NCI-H2081 treated with DMSO at 0.1 percent for 48 hours (cell line): ENCODE measurements at regions not wholly inside any gene's neighbourhood (a gene's known extent, or its start where the extent isn't known, plus 50 kb on each side); places are given as distances from the start of the nearest gene placed in this dataset.
"Not testable (repeated sequence)": the region's sequence is repeated elsewhere in the genome, so short reads cannot be mapped to it uniquely, and the experiment has no call there.

Source experiments
- DNase-seq: peaks from one replicate; lab custom pipeline; 2025; lab: John Stamatoyannopoulos, UW

DNA sequence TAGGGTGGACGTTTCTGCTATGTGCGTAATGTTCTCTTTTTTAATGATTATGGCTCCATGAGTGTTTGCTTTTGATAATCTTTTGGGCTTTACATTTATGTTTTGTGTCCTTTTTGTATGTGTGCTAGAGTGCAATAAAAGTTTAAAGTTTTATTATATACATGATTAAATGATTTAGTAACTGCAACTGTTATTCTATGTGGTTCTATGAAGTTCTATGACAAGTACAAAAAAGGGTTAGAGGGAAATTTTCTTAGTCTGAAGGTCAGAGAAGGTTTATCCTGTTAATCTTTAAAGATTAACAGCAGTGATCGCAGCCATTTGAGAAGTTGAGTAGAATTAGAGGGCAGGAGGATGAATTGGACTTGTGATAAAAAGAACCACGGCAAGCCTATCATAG, 386.4 kb upstream of the CHRM3 start:
- DNase-seq, result no peak

DNA sequence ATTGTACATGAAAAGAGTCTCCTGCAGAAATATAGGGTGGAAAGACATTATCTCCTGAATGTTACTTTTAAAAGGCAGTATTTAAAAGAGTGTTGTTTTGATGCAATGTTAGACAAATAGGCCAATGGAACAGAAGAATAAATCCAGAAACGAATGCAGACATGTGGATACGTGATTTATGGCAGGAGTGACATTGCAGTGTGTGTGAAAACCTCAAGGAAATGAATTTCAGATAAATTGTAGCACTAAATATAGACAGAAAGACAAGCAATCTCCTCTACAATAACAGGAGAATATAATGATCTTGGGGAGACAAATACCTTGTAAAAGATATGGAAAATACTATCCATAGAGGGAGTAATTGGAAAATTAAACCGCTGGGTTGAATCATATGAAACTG, 387.8 kb upstream of the CHRM3 start:
- DNase-seq, result no peak

DNA sequence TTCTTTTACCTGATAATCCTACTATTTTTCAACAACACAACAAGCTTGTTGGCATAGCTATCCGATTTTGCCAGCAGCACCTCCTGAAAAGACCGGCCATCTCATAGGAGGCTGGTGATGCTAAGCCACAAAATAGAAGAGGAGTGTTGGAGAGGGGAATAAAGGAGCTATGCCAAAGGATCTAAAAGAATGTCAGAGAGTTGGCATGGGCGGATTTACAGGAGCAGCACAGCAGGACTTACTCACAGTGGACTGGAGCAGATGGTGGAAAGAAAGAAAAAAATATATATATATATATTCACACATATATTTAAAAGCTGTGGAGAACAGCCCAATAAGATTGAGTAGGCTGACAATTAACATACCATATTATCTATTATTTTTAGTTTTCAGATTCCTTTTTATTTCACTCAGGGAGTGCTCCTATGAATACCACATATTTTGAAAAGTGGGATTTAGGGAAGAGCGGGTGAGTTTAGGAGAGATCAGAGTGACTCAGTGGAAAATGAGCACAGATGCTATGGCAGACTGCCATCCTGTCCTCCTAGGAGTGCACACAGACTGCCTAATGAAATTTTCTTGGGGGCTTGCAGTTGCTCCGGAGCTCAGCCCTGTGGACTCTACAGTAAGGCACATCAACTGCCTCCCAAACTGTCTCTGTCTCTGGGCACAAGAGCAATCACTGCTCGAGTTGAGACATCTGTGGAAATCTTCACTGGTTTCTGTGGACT, 394.4 kb upstream of the CHRM3 start:
- no peak for DNase-seq

DNA sequence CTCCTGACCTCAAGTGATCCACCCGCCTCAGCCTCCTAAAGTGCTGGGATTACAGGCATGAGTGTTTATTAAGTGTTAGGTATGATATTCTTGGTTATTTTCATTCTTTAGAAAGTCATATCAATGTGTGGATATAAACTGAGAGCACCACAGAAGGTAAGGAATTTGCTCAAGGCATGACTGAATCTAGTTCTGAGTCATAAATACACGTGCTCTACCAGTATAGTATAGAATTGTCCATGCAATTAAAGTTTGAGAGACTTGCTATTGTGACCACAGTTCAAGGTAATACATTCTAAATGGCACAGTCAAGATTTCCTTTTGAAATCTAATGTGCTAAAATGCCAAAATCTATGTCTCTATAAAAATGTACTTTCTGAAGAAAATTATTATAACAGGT, 401.1 kb upstream of the CHRM3 start:
- no peak for DNase-seq

DNA sequence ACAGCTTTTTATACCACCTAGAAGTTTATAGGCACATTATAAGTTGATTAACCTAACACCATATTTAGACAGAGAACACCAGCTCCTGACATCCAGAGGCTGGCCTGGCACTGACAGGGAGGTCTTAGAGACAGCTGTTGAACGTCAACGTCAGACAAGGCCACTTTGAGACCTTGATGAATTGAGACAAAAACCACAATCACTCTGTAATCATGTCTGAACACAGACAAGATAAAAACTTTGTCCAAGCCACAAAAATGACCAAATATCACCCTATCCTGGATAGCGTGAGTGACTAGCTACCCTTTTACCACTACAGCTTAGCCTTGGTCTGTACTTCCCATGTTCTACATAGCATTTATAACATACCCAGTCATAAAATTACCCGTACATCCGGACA, 403.6 kb upstream of the CHRM3 start:
- no peak for DNase-seq

DNA sequence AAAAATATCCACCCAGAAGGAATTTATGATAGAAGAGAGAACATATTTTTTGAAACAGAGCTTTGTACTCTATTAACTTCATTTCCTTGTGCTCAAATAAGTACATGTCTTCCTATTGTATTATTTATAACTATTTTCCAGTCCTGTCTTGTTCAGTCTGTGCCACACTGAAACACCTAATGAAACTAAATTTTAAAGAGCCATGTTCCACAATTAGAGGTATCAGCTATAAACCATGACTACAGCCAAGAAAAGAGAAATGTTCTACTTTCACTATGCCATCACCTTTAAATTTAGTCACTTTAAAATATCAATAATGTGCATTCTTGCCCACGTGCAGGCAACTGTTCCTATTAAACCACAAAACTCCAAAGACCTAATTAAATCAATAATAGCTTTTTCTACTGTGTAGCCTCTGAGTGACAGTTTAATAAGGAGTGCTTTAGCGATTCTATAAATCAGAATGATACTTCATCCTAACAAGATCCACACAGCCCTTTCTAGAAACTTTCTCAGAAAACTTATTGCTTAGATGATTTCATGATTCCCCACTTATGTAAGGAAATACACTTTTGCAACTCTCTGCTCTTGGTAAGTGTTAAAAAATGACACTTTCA, 404.9 kb upstream of the CHRM3 start:
- no peak for DNase-seq

DNA sequence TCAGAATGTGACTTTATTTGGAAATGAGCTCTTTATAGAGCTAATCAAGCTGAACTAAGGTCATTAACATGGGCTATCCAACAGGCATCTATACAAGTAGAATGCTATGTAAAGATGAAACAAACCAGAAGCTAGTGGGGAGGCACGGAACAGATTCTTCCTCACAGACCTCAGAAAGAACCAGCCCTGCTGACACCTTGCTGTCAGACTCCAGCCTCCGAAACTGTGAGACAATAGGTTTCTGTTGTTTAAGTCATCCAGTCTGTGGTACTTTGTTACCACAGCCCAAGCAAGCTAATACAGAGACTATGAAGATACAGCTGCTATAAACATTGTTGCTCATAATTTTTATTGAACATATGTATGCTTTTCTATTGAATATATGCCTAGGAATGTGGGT, 406.3 kb upstream of the CHRM3 start:
- no peak for DNase-seq

DNA sequence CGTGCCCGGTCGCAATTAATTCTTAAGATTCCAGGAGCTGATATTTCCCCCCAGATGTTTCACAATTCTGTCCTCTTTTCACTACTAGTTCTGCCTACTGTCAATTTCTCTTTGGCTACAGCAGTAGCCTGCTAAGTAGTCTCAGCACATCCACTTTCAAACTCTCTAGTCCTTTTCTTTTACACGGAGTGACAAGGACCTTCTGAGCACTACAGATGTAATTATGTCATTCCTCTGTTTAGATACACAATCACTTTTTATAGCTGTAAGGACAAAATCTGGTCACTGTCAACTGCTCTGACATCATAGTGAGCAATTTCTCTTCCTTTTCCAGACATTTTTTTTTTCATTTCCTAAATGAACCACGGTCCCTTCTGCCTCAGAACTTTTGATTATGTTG, 421.7 kb upstream of the CHRM3 start:
- DNase-seq, result no peak

DNA sequence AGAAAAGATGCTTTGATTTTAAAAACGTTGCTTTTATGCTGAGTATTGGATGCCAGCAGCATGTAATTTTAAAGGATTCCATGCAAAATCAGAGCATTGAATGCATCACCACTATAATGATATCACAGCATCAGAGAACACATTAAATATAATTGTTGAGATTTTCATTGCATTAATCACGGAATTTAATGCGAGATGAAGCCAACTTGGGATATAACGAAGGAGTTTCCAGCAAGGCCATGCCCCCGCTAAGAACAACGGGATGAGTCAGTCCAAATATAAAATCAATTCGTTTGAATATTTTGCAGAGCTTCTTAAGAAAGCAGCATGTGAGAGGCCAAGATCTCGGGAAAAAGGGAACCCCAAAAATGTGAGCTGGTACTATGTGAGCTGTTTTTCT, 423.4 kb upstream of the CHRM3 start:
- DNase-seq, result no peak

DNA sequence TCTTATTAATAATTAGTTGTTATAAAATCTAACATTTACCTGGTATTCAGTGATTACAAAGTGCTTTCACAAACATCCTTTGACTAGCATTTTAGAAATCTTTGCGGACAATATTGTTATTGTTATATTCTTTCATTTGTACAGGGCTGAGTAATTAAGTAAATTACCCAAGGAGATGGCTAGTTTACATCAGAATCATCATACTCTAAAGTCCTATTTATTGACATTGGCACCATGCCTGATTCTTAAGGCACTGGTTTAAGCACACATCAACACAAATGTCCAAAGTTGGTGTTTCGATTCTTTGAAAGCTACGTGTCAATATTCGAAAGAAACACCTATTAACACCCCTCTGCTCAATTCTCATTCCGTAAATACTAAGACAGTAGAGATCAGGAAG, 424.6 kb upstream of the CHRM3 start:
- DNase-seq, result no peak

DNA sequence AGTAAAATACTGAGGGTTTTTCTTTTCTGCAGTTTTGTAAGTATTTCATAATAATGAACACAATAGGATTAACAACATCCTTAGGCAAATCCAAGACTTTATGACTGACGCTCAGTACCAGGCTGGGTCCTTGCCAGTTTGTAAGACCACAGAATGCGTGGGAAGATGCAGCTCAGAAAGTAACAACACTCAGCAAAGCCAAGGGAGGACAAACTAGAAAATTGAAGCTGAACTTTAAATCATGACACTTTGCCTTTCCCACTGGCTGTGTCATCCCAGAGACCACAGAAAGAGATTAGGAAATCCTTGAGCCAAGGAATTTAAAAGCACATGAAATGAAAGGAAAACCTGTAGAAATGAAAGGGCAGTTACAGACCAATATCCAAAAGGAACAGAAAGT, 426.3 kb upstream of the CHRM3 start:
- DNase-seq, result no peak

DNA sequence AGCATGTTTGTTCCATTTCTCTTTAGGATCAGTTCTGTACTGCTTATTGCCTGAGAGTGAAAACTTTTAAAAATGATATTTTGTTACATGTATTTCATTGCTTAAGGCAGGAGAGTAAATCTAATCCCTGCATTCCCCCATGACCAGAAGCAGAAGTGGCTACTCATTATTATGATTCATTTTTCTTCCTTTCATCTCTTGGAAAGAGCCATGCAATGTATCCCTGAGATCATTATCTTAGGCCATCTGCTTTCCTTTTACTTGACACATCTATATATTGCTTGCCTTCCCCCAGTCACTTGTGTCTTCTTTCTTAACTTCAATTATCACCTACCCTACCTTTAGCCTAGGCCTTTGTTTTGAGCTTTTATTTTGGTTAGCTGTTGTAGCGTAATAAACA, 430.4 kb upstream of the CHRM3 start:
- no peak for DNase-seq

DNA sequence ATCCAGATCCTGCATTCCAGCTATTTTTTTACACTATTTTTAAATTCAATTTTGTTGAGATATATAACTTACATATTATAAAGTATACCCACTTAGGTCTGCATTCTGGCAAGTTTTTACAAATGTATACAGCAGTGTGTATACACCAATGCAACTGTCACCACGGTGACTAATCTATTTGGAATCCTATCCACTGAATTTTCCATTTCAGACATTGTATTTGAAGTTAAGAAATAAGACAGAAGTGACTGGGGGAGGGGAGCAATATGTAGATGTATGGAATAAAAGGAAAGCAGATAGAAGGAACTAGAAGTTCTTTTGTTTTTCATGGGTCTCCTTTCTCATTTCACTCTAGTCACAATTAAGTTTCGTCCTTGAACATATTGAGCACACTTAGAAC, 431.5 kb upstream of the CHRM3 start:
- DNase-seq, result no peak

DNA sequence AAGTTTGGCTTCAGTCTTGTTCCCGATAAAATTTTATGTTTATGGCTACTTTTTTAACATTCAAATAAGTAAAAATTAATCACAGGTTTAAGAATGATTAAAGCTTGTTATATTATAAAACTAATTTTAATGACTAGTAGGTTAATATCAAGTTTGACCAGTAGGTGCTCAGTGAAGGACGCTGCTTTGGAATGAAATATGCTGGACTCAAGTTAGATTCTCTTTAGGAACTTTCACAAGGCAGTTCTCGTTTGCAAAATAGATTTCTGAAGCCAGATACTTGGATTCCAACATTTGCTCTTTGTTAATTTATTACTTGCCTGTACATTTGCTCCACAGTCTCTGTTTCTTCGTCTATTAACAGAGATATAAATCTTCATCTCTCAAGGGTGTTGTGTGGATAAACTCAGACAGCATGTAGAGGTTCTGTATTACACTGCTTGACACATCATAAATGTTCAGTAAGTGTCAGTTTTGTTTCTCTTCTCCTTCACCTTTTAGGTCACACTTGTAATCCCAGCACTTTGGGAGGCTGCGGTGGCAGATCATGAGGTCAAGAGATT, 432.8 kb upstream of the CHRM3 start:
- no peak for DNase-seq

DNA sequence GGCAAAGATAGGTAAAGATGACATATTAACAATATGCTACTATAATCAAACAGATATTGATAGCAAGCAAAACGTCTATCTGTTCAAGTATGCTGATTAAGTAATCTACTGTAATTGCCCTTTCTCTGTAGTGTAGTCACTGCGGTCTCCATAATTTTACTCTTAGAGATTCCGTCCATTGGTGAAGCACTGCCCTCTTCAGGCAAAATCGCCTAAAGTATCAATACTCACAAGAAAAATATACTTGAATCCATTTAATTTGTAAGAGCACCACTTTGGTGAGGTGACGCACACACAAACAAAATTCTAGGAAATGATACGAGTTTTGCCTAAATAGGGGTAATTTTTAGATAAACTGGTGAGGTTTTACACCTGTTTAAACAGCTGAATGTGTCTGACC, 434.6 kb upstream of the CHRM3 start:
- DNase-seq, result peak; percentile 23

DNA sequence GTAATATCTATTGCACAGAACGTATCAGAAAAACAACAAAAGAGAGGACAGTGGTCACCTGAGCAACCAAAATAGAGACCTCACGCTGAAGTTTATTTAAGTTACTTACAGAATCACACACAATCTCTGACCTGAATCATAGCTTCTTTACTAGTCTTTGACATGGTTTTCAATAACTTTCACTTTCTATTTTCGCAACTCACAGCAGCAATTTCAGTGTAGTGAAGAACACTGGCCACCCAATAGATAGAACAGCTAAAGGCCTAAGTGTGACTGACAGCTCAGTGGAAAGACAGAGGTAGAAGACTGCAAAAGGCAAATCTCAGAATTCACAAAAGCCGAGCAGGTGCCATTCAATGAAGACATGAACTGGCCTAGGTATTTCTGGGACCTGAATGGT, 435.6 kb upstream of the CHRM3 start:
- no peak for DNase-seq

DNA sequence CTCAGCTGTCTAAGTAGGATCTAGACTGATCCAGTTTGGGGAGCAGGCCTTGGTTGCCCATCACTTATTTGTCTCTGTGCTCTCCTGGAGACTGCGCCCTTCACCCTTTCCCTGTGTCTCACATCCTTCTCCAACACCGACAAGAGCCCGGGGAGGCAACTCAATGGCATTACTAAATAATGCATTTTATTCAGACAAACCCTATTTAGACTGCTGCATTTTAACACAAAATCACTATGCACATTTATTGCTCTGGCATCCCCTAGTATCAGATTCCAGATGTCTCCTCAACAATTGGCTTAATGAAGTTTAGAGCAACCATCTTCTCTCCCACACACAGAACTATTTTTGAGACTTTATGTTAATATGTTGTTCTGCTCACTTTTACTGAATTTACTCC, 436.4 kb upstream of the CHRM3 start:
- no peak for DNase-seq

DNA sequence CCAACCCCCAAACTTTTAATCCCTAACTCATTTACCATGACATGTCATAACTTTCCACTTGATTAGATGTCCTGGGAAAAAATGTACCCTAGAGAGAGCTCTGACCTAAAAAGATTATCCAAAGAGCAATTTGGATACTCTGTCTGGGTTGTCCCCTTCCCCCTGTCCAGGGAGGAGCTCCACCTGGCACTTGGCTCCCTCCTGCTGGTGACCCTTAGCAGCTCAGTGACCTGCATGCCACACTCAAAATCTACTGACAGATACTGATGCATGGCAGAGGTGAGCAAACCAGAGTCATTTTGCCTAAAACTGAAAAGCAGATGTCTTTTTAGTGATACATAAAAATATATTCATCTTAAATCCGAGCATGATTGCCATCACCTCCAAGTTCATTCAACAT, 442.3 kb upstream of the CHRM3 start:
- no peak for DNase-seq

DNA sequence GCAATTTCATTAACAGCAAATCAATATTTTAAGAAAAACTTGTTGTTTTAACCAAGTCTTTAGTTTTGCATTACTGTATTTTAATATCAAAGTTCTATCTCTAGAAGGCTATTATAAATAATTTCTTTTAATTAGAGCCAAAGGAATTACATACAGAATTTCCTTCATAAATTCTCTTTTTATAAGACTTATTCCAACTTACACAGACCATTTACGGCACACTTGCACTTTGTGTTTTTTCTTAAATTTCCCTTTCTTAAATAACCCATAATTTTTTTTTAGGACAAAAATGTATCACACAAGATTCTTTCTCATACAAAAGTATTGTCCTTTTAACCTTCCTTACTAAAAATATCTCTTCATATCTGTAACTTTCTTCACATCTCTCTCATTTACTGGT, 458.5 kb upstream of the CHRM3 start:
- DNase-seq, result no peak

DNA sequence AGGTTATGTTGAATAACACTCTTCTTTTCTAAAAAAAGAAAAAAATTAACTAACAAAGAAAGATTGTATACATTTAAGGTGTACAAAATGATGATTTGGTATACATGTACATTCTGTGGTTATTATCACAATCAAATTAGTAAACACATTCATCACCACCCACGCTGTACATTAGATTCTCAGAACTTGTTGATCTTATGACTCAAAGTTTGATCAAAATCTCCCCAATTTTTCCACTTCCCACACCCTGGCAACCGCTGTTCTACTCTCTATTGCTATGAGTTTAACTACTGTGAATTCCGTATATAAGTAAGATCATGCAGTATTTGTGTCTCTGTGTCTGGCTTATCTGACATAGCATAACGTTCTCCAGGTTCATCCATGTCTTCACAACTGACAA, 469.5 kb upstream of the CHRM3 start:
- no peak for DNase-seq

DNA sequence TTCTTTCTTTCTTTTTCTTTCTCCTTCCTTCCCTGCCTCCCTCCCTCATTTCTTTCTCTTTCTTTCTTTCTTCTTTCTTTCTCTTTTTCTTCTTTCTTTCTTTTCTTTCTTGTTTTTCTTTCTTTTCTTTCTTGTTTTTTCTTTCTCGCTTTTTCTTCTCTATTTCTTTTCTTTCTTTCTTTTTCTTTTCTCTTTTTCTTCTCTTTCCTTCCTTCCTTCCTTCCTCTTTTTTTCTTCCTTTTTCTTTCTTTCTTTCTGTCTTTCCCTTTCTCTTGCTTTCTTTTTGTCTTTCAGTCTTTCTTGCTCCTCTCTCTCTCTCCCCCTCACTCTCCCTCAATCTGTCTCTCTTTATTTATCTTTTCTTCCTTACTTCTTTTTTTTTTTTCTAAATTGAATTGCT, 472.0 kb upstream of the CHRM3 start:
- DNase-seq, result no peak

DNA sequence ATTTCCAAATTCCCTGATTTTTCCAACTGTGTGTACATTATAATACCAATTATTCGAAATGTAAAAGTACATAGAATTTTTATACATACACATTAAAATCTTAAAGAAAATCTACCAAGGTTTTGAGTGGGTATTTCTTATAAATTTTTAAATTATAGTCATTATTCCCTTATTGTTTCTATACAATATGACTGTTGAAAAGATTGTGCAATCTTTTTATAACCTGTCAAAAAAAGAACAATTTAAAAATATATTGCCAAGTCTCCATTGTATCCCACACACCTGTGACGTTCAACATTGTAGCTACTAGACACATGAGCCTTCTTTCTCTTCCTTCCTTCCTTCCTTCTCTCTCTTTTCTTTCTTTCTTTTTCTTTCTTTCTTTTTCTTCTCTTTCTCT, 473.2 kb upstream of the CHRM3 start:
- DNase-seq, result no peak

DNA sequence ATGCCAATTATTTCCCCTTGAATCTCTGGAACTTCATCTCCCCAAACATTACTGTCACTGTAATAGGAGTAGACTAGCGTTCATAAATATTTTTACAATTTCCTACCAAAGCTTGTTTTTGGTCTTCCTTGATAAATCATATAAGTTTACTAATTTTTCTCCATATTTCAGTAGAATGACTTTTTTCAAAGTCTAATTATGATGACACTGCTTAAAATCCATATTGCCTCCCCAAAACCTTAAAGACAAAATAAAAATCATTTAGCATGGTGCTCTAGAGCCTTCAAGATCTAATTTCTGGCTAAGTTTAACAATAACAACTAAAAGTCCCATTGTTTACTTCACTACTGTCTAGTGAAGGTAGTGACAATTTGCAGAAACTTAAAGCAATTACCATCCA, 474.2 kb upstream of the CHRM3 start:
- no peak for DNase-seq

DNA sequence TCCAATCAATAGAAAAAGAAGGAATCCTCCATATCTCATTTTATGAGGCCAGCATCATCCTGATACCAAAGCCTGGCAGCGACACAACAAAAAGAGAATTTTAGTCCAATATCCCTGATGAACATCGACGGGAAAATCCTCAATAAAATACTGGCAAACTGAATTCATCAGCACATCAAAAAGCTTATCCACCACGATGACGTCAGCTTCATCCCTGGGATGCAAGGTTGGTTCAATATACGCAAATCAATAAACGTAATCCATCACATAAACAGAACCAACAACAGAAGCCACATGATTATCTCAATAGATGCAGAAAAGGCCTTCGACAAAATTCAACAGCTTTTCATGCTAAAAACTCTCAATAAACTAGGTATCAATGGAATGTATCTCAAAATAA, 483.6 kb upstream of the CHRM3 start:
- DNase-seq, result not testable (repeated sequence)
